ENCODE measurements at regions not wholly inside any gene's neighbourhood (a gene's known extent, or its start where the extent isn't known, plus 50 kb on each side); places are given as distances from the start of the nearest gene placed in this dataset.

DNA sequence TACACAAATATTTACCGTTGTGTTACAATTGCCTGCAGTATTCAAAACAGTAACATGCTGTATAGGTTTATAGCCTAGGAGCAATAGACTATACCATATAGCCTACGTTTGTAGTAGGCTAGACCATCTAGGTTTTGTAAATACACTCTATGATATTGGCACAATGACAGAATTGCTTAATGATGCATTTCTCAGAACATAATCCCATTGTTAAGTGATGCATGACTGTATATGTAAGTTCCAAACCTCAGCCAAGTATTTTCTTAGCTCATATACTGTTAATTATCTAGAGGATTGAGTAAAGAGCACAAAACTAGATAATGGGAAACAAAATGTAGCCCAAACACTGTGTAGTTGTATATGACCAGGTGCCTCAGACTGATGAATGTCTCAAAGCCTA, 220.1 kb downstream of the ANXA1 start:
- in situ Hi-C loops (cut with HindIII; ENCODE audit: low pct_ligation_motif_present, low sequenced_read_pairs) = no loop called here
- H3K27ac ChIP-seq = no peak overlapping the region
- no peak for DNase-seq
- H3K4me3 ChIP-seq (ENCODE audit: low read depth, low read length) = no peak overlapping the region
- TF ChIP-seq, protein P1, sequence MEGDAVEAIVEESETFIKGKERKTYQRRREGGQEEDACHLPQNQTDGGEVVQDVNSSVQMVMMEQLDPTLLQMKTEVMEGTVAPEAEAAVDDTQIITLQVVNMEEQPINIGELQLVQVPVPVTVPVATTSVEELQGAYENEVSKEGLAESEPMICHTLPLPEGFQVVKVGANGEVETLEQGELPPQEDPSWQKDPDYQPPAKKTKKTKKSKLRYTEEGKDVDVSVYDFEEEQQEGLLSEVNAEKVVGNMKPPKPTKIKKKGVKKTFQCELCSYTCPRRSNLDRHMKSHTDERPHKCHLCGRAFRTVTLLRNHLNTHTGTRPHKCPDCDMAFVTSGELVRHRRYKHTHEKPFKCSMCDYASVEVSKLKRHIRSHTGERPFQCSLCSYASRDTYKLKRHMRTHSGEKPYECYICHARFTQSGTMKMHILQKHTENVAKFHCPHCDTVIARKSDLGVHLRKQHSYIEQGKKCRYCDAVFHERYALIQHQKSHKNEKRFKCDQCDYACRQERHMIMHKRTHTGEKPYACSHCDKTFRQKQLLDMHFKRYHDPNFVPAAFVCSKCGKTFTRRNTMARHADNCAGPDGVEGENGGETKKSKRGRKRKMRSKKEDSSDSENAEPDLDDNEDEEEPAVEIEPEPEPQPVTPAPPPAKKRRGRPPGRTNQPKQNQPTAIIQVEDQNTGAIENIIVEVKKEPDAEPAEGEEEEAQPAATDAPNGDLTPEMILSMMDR (IDR thresholded peaks at IDR 0.05; ENCODE audit: low read depth, low read length, missing control alignments) = no peak
- H3K27me3 ChIP-seq (replicated peaks) = no peaks in the 10 kb centered on the region
- no peaks in the 10 kb centered on the region for H3K36me3 ChIP-seq (replicated peaks)

DNA sequence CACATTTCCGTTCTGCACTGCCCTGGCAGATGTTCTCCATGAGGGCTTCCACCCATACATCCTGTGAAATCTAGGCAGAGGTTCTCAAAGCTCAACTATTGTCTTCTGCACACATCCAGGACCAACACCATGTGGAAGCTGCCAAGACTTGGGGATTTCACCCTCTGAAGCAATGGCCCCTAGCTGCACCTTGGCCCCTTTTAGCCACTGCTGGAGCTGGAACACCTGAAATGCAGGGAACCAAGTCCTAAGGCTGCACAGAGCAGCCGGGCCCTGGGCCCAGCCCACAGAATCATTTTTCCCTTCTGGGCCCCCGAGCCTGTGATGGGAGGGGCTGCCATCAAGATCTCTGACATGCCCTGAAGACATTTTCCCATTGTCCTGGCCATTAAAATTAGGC, 228.7 kb downstream of the ANXA1 start:
- no peaks in the 10 kb centered on the region for H3K36me3 ChIP-seq (replicated peaks)
- no peak for DNase-seq
- no peak overlapping the region for H3K27ac ChIP-seq
- TF ChIP-seq, protein P1 (IDR thresholded peaks at IDR 0.05; ENCODE audit: low read depth, low read length, missing control alignments) = no peak
- H3K27me3 ChIP-seq (replicated peaks) = no peaks in the 10 kb centered on the region
- H3K4me3 ChIP-seq (ENCODE audit: low read depth, low read length) = no peak overlapping the region
- in situ Hi-C loops (cut with HindIII; ENCODE audit: low pct_ligation_motif_present, low sequenced_read_pairs) = no loop called here

DNA sequence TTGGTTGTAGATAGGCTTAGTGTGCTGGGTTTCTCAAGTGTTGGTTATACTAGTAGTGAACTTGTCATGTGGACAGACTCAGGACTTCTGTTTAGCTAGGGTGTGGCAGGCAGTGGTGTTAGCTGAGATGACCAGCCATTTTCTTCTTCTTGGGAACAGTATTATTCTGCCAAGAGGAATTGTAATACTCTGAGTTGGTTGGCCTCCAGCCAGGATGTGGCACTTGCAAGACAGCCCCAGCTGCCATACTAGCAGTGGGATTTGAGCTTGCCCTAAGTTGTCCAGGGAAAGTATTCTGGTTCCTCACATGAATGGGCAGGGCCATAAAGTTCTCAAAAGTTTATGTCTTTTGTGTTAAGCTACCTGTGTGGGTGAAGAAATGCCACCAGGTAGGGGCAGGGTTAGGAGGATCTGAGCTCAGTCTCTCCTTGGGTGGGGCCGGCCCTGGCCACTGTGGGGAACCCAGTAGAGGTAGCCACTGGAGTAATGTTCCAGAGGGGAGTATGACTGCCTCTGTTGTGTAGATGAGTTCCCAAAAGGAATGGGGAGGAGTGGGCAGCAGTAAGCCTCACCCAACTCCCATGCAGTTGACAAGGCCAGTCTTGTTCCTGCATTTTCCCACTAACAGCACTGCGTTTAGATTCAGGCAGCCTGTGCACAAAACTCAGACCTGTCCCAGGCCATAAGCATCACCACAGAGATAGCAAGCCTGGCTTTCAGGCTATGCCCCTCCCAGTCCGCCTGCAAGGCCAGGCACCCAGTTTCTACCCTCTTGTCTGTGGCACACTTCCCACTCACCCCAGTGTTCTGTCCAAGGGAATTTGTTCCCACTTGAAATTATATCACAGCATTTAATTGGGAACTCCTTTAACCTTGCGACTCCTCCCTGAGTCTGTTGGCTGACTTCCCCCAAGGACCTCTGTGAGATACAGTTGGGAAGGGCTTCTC, 250.7 kb downstream of the ANXA1 start:
- Histone ChIP-seq H3K4me3 (ENCODE audit: low read depth, low read length) (no peak overlapping the region), H3K27ac (no peak overlapping the region), H3K27me3 (replicated peaks) (no peaks in the 10 kb centered on the region), H3K36me3 (replicated peaks) (no peaks in the 10 kb centered on the region)
- in situ Hi-C loops (cut with HindIII; ENCODE audit: low pct_ligation_motif_present, low sequenced_read_pairs) = no loop called here
- no peak for DNase-seq
- TF ChIP-seq, protein P1 (IDR thresholded peaks at IDR 0.05; ENCODE audit: low read depth, low read length, missing control alignments) = no peak

DNA sequence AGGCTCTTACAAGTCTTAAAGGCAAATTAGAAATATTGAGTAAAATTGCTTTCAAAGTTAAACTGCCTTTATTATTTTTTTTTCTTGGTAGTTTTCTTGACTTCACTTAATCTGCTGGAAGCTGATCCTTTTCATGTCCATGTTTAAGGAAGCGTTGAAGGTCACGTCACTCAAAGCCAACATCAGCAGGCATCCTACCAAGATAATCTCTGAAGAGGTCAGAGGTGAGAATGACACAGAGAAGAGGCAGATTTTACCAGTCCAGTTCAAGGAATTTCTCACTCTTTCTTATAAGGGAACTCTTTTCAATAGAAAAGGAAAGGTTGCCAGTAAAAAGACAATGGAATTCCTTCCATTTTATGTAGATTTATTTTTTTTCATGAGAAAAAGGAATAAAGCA, 259.8 kb downstream of the ANXA1 start:
- in situ Hi-C loops (cut with HindIII; ENCODE audit: low pct_ligation_motif_present, low sequenced_read_pairs) = no loop called here
- Histone ChIP-seq H3K27me3 (replicated peaks) (no peaks in the 10 kb centered on the region), H3K4me3 (ENCODE audit: low read depth, low read length) (no peak overlapping the region), H3K36me3 (replicated peaks) (no peaks in the 10 kb centered on the region), H3K27ac (no peak overlapping the region)
- TF ChIP-seq, protein P1 (IDR thresholded peaks at IDR 0.05; ENCODE audit: low read depth, low read length, missing control alignments) = no peak
- no peak for DNase-seq

DNA sequence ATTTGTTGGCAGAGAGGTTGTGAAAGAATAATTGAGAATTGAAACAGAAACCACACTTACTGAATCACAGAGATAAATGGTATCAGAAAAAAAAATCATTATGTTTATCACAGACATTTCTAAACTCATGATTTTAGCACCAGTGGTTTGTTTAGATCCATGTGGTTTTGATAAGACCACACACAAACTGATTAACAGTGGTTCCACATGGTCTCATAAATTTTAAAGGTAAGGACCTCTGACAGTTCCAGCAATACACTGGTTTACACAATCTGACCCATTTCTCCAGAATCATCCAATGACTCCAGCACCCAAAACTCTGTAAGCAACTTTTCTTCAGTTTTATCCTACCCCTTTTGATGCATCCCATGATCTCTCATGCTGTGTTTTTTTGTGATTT, 261.2 kb downstream of the ANXA1 start:
- H3K27ac ChIP-seq = no peak overlapping the region
- no peak overlapping the region for H3K4me3 ChIP-seq (ENCODE audit: low read depth, low read length)
- no peaks in the 10 kb centered on the region for H3K36me3 ChIP-seq (replicated peaks)
- in situ Hi-C loops (cut with HindIII; ENCODE audit: low pct_ligation_motif_present, low sequenced_read_pairs) = no loop called here
- no peaks in the 10 kb centered on the region for H3K27me3 ChIP-seq (replicated peaks)
- no peak for DNase-seq
- TF ChIP-seq, protein P1 (IDR thresholded peaks at IDR 0.05; ENCODE audit: low read depth, low read length, missing control alignments) = no peak

Measured in brain microvascular endothelial cell (primary cell).